ENCODE measurements at regions not wholly inside any gene's neighbourhood (a gene's known extent, or its start where the extent isn't known, plus 50 kb on each side); places are given as distances from the start of the nearest gene placed in this dataset.
A peak's percentile ranks its signal among the peaks of the same experiment; 100 is the strongest.
"Not testable (repeated sequence)": the region's sequence is repeated elsewhere in the genome, so short reads cannot be mapped to it uniquely, and the experiment has no call there.

DNA sequence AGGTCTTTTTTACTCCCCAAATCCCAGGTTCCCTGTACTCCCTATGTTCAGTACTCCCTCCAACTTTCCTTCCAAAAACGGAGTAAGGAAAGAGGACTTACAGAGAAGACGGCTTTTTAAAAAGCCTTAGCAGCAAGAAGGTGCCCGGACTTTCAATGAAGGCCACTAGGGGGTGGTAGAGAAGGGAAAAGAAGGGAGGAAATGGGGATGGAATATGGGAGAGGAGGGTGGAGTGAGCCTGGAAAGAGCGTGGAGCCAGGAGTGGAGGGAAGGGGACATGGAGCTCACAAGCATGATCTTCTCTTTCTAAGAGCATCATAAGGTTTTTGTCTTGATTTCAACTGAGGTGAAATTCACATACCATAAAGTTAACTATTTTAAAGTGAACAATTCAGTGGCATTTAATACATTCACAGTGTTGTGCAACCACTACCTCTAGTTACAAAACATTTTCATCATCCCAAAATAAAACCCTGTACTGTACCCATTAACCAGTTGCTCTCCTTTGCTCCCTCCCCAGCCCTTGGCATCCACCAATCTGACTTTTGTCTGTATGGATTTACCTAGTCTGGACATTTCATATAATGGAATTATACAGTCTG lies 129.9 kb downstream of the ZNF281 start:
- DNase-seq: peak; percentile 63

DNA sequence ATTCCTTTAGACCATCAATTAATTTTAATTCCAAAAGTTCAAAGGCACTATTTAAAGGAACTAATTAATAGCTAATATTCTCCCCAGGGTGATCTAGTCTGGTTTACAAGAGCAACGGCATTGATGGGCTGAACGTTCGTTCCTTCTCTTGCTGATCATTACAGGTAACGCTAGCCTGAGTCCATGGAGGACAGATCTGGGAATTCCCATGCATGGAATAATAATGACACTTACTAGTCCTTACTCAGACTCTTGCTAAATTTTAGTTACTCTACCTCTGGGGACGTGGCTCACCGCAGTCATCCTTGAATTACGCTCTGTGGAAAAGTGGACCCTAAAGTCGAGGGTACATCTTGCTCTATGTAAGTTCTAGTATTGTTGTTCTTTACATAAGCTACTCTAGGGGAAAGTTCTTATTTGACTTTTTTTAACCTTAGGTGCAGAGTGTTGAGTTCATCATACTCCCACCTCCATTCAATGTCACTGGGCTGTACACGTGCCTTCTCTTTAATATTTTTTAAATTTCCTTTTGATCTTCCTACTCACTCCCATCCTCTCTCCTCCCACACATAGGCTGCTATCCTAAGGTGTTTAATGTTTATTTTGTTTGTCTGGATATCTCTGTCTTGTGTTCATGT lies 133.9 kb downstream of the ZNF281 start:
- DNase-seq: no peak

- no peak for DNase-seq
These were observed 134.4 kb downstream of the ZNF281 start for GRCh38 chr1:200275415-200275814.

- DNase-seq: no peak
These were observed 135.7 kb downstream of the ZNF281 start for GRCh38 chr1:200274116-200274515.

- no peak for DNase-seq
These were observed 137.3 kb downstream of the ZNF281 start for GRCh38 chr1:200272481-200273068.

GRCh38 chr1:200269256-200269655 lies 140.6 kb downstream of the ZNF281 start:
- DNase-seq: no peak

- no peak for DNase-seq
These were observed 141.9 kb downstream of the ZNF281 start for GRCh38 chr1:200267937-200268336.

- DNase-seq: no peak
These were observed 142.4 kb downstream of the ZNF281 start for GRCh38 chr1:200267458-200267857.

- no peak for DNase-seq
These were observed 143.0 kb downstream of the ZNF281 start for GRCh38 chr1:200266871-200267270.

DNA sequence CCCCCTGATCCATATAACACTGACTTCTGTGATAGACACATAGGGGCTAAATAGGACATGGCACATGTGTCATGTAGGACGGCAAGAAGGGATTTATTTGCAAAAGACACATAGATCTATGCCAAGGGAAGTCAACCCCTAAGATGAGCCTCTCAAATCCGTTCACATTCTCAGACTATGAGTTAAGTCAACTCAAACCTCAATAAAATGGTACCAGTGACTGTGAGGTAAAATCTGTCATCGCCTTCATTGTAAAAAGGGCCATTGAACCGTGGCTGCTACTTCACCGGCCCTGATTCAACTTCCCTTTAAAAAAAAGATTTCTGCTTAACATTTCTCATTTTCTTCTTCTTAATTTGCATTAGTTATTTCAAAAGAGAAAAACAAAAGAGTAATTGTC lies 144.0 kb downstream of the ZNF281 start:
- DNase-seq: peak; percentile 39

DNA sequence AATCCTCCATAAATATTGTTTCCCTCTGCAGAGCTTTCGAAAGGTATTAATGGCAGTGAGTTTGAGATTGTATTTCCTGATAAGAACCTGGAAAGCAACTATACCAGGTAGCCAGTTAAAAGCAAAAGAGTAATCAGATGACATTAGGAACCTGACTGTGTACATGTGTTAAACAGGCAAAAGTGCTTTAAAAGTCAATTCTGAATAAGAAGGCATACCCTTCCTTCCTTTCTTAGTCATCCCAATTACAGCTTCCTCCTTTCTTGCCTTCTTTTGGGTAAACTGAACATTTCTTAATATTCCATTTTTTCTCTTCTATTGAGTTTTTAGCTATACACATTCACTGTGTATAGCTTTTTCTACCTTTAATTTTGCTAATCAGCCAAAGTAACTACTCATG lies 144.7 kb downstream of the ZNF281 start:
- DNase-seq: no peak

DNA sequence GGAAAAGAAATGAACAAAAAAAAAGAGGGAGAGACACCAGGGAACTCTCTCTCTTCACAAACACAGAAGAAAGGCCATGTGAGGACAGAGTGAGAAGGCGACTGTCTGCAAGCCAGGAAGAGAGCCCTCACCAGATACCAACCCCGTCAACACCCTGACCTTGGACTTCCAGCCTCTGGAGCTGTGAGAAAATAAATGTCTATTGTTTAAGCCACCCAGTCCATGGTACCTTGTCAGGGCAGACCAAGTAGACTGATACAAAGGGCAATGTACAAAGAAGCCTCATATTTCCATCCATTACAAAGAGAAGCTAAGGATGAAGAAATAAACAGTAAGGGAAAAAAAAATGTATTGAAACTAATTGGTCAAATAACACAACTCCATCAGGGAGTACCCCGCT lies 146.6 kb downstream of the ZNF281 start:
- DNase-seq: no peak

DNA sequence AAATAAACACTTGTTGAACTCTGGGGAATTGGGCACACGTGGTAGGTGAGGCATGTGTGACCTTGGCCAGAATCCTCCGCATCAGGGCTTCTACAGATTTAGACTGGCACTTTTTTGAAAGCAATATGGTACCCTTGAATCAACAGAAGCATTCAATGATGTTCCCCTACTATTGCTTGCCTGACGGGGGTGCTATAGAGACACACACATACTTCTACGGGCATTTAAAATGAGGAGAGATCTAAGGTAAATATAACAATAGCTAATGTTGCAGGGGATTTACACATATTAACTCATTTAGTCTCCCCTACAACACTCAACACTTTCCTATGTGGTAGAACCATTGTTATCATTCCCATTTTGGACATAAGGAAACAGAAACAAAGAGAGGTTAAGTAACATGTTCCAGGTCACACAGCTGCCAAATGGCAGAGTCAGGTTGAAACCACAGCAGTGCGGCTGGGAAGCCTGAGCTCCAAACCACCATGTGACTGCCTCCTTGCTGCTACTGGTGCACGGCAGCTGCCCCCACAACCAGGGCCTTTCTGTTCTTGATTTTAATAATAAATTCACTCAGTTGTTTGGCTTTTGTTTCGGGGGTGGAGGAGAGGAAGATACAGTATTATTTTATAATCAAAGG lies 147.4 kb downstream of the ZNF281 start:
- DNase-seq: no peak

DNA sequence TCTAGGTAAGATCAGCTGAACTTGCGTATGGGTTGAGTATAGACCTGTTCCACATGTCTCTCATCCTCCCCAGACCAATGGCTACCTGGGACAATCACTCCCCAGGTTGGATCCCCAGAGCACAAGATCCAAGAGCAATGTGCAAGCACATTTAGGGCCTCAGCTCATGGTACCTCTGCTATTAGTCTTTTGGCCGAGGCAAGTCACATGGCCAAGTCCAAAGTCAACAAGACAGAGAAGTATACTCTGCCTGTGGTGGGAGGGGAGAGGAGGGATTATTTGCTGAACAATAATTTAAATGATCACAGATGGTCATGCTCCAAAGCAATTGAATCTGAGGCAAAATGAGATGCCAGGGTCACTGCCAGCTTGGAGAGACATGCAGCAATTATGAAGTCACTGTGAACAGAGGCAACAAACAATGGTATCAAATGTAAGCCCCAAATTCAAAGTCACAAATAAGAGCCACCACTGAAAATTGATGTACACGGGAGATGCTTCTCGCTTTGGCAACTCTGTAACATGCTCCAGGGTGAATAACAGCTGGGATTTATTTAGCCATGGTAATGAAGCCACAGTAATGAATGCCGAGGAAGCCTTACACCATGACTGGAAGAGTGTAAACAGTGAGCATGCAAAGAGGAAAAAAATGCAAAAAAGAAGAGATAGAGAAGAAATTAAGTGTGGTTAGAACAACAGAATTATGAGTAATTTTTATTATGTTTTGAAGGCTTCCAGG lies 149.1 kb downstream of the ZNF281 start:
- peak; percentile 49 for DNase-seq

- DNase-seq: no peak
These were observed 151.1 kb downstream of the ZNF281 start for GRCh38 chr1:200258447-200259375.

GRCh38 chr1:200257235-200257634 lies 152.6 kb downstream of the ZNF281 start:
- no peak for DNase-seq

- DNase-seq: not testable (repeated sequence)
These were observed 155.2 kb downstream of the ZNF281 start for GRCh38 chr1:200254602-200255001.

GRCh38 chr1:200253774-200254495 lies 155.9 kb downstream of the ZNF281 start:
- no peak for DNase-seq

DNA sequence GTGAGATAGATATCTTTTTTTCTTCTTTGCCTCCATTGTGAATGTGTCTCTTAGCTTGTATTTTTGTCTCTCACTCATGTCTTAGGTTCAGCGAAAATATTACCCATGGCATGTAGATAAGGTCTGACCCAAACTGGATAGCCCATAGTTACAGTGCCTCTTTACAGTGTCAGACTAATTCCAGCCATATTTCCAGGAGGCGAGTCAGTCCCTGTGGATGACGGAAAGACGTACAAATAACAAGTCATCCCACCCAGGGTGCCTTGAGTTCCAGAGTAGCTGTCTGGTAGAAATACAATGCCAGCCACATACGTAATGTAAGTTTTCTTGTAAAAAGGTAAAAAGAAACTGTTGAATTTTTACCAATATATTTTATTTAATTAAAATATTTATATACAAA lies 157.3 kb downstream of the ZNF281 start:
- peak; percentile 63 for DNase-seq

DNA sequence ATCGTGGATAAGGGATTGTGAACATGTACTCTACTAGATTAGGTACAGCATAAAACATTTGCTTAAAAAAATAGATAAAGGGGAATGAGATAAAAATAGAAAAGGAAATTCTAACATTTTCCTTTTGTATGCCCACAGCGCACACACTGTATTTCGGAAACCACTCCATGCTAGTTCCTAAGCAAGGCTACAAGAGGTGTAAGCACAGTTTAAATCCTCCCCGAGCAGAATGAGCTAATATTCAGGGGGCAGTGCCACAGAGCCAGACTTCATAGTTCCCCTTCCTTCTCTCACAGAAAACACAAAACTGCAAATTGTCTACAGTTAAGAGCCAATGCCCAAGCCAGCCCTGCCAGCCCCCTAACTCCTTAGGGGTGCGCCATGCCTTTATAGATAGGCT lies 159.4 kb downstream of the ZNF281 start:
- no peak for DNase-seq

- DNase-seq: no peak
These were observed 161.3 kb downstream of the ZNF281 start for GRCh38 chr1:200248541-200248940.

GRCh38 chr1:200247518-200247917 lies 162.3 kb downstream of the ZNF281 start:
- peak; percentile 37 for DNase-seq

Measured in fibroblast of upper back skin (primary cell).